ENCODE measurements at regions not wholly inside any gene's neighbourhood (a gene's known extent, or its start where the extent isn't known, plus 50 kb on each side); places are given as distances from the start of the nearest gene placed in this dataset.

DNA sequence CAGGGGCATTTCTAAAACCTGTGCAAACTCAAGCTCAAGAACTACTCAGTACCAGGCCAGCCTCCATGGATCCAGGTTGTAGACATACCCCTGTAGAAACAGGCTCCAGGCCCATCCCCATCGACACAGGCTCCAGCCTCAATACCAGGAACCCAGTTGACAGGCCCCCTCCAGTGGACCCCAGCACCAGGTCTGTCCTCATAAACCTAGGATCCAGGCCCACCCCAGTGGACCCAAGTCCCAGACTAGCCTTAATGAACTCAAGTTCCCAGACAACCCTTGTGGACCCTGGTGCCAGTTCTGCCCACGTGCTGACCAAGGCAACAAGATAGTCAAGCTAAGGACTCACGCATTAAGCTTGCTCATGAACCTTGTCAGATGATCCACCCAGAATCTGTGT lies 476.9 kb downstream of the TBC1D32 start:
- Mint-ChIP-seq H3K36me3 (no peaks in the 10 kb centered on the region), H3K27me3 (ENCODE audit: low read depth) (no peaks in the 10 kb centered on the region), H3K4me1 (no peaks in the 10 kb centered on the region), H3K27ac (no peak overlapping the region), H3K9me3 (peaks cover 4% of the 10 kb centered on the region; the same call in 1 of the 2 replicates), H3K4me3 (no peak overlapping the region)
- no peak for DNase-seq (ENCODE audit: low spot score)
- ChIA-PET CTCF (no interaction called here), POLR2A (no interaction called here)
- TF ChIP-seq FOXK1 (CRISPR knock-in tag; IDR thresholded peaks at IDR 0.05), result no peak
- no peak for TF ChIP-seq ERG (CRISPR knock-in tag; IDR thresholded peaks at IDR 0.05)
- no peak for TF ChIP-seq CDX4 (CRISPR knock-in tag; IDR thresholded peaks at IDR 0.05; ENCODE audit: borderline replicate concordance)
- TF ChIP-seq ETV6 (CRISPR knock-in tag; IDR thresholded peaks at IDR 0.05), result no peak
- no peak for TF ChIP-seq FOXP1 (CRISPR knock-in tag; IDR thresholded peaks at IDR 0.05; ENCODE audit: borderline replicate concordance)
- TF ChIP-seq NFATC4 (CRISPR knock-in tag; IDR thresholded peaks at IDR 0.05), result no peak
- TF ChIP-seq, protein P1, sequence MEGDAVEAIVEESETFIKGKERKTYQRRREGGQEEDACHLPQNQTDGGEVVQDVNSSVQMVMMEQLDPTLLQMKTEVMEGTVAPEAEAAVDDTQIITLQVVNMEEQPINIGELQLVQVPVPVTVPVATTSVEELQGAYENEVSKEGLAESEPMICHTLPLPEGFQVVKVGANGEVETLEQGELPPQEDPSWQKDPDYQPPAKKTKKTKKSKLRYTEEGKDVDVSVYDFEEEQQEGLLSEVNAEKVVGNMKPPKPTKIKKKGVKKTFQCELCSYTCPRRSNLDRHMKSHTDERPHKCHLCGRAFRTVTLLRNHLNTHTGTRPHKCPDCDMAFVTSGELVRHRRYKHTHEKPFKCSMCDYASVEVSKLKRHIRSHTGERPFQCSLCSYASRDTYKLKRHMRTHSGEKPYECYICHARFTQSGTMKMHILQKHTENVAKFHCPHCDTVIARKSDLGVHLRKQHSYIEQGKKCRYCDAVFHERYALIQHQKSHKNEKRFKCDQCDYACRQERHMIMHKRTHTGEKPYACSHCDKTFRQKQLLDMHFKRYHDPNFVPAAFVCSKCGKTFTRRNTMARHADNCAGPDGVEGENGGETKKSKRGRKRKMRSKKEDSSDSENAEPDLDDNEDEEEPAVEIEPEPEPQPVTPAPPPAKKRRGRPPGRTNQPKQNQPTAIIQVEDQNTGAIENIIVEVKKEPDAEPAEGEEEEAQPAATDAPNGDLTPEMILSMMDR (IDR thresholded peaks at IDR 0.05), result no peak
- TF ChIP-seq, protein P2, sequence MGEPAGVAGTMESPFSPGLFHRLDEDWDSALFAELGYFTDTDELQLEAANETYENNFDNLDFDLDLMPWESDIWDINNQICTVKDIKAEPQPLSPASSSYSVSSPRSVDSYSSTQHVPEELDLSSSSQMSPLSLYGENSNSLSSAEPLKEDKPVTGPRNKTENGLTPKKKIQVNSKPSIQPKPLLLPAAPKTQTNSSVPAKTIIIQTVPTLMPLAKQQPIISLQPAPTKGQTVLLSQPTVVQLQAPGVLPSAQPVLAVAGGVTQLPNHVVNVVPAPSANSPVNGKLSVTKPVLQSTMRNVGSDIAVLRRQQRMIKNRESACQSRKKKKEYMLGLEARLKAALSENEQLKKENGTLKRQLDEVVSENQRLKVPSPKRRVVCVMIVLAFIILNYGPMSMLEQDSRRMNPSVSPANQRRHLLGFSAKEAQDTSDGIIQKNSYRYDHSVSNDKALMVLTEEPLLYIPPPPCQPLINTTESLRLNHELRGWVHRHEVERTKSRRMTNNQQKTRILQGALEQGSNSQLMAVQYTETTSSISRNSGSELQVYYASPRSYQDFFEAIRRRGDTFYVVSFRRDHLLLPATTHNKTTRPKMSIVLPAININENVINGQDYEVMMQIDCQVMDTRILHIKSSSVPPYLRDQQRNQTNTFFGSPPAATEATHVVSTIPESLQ (CRISPR knock-in tag; IDR thresholded peaks at IDR 0.05), result no peak
- no peak for TF ChIP-seq JAZF1 (CRISPR knock-in tag; IDR thresholded peaks at IDR 0.05)
- TF ChIP-seq TEAD1 (CRISPR knock-in tag; IDR thresholded peaks at IDR 0.05), result no peak
- TF ChIP-seq ESRRA (CRISPR knock-in tag; IDR thresholded peaks at IDR 0.05; ENCODE audit: borderline replicate concordance), result no peak
- no peak for TF ChIP-seq ZNF671 (CRISPR knock-in tag; IDR thresholded peaks at IDR 0.05)
- no peak for ATAC-seq

DNA sequence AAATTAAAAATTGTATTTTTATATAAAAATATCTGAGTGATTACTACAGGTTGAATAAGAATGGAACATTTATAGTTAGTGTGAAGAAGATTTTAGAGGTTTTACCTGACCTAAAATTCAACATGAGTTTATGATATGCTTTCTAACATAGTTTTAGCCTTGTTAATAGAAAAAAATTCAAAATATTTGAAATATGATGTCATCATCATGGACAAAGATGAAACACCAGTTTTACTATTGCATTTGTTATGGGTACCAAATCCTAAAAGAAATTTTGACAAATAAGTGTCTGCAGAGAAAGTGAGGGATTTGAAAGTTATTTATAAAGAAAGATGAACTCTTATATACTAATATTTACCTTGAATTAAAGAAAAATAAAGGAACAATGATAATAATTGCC lies 479.7 kb downstream of the TBC1D32 start:
- H3K27ac Mint-ChIP-seq, result no peak overlapping the region
- POLR2A ChIA-PET, result no interaction called here

More for the DNA sequence above, 479.7 kb downstream of the TBC1D32 start:
- CTCF ChIA-PET, result no interaction called here
- no peak for TF ChIP-seq SMAD3 (CRISPR knock-in tag; IDR thresholded peaks at IDR 0.05; ENCODE audit: borderline replicate concordance)
- no peak for TF ChIP-seq ZNF281 (CRISPR knock-in tag; IDR thresholded peaks at IDR 0.05)
- TF ChIP-seq MXD4 (CRISPR knock-in tag; IDR thresholded peaks at IDR 0.05; ENCODE audit: borderline replicate concordance), result no peak
- TF ChIP-seq ZNF232 (CRISPR knock-in tag; IDR thresholded peaks at IDR 0.05), result no peak
- TF ChIP-seq RORB (CRISPR knock-in tag; IDR thresholded peaks at IDR 0.05), result no peak
- no peak for TF ChIP-seq ELF4 (CRISPR knock-in tag; IDR thresholded peaks at IDR 0.05; ENCODE audit: low read depth)
- TF ChIP-seq, protein P3, sequence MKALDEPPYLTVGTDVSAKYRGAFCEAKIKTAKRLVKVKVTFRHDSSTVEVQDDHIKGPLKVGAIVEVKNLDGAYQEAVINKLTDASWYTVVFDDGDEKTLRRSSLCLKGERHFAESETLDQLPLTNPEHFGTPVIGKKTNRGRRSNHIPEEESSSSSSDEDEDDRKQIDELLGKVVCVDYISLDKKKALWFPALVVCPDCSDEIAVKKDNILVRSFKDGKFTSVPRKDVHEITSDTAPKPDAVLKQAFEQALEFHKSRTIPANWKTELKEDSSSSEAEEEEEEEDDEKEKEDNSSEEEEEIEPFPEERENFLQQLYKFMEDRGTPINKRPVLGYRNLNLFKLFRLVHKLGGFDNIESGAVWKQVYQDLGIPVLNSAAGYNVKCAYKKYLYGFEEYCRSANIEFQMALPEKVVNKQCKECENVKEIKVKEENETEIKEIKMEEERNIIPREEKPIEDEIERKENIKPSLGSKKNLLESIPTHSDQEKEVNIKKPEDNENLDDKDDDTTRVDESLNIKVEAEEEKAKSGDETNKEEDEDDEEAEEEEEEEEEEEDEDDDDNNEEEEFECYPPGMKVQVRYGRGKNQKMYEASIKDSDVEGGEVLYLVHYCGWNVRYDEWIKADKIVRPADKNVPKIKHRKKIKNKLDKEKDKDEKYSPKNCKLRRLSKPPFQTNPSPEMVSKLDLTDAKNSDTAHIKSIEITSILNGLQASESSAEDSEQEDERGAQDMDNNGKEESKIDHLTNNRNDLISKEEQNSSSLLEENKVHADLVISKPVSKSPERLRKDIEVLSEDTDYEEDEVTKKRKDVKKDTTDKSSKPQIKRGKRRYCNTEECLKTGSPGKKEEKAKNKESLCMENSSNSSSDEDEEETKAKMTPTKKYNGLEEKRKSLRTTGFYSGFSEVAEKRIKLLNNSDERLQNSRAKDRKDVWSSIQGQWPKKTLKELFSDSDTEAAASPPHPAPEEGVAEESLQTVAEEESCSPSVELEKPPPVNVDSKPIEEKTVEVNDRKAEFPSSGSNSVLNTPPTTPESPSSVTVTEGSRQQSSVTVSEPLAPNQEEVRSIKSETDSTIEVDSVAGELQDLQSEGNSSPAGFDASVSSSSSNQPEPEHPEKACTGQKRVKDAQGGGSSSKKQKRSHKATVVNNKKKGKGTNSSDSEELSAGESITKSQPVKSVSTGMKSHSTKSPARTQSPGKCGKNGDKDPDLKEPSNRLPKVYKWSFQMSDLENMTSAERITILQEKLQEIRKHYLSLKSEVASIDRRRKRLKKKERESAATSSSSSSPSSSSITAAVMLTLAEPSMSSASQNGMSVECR (CRISPR knock-in tag; IDR thresholded peaks at IDR 0.05; ENCODE audit: borderline replicate concordance), result no peak
- TF ChIP-seq OVOL2 (CRISPR knock-in tag; IDR thresholded peaks at IDR 0.05; ENCODE audit: borderline replicate concordance), result no peak
- no peak for TF ChIP-seq FOXJ3 (CRISPR knock-in tag; IDR thresholded peaks at IDR 0.05; ENCODE audit: borderline replicate concordance)
- TF ChIP-seq, protein P4, sequence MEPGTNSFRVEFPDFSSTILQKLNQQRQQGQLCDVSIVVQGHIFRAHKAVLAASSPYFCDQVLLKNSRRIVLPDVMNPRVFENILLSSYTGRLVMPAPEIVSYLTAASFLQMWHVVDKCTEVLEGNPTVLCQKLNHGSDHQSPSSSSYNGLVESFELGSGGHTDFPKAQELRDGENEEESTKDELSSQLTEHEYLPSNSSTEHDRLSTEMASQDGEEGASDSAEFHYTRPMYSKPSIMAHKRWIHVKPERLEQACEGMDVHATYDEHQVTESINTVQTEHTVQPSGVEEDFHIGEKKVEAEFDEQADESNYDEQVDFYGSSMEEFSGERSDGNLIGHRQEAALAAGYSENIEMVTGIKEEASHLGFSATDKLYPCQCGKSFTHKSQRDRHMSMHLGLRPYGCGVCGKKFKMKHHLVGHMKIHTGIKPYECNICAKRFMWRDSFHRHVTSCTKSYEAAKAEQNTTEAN (CRISPR knock-in tag; IDR thresholded peaks at IDR 0.05), result no peak
- TF ChIP-seq ZNF263 (CRISPR knock-in tag; IDR thresholded peaks at IDR 0.05; ENCODE audit: low read depth), result no peak
- Mint-ChIP-seq H3K4me1 (no peaks in the 10 kb centered on the region), H3K36me3 (no peaks in the 10 kb centered on the region), H3K27me3 (ENCODE audit: low read depth) (no peaks in the 10 kb centered on the region), H3K4me3 (no peak overlapping the region), H3K9me3 (no peaks in the 10 kb centered on the region)
- ATAC-seq (no peak), DNase-seq (ENCODE audit: low spot score) (no peak)
